Ovary (tissue), 7 donors: ENCODE measurements at regions not wholly inside any gene's neighbourhood (a gene's known extent, or its start where the extent isn't known, plus 50 kb on each side); places are given as distances from the start of the nearest gene placed in this dataset.

ENCODE experiments used
- DNase-seq, 5 donors: peaks; one replicate each; pipeline ENCODE4 v3.0.0-alpha.2; 2019 to 2020
- H3K27ac ChIP-seq, 2 donors: fragments of 200-600 bp; one replicate each; pipeline versions ENCODE4 v1.5.1 to v1.8.0; 2019 to 2022
- H3K27me3 ChIP-seq: fragments of 200-600 bp; one replicate; pipeline ENCODE4 v1.8.0; 2022
- H3K36me3 ChIP-seq: fragments of 200-600 bp; sonication (generic); one replicate; pipeline ENCODE4 v1.5.1; 2019
- H3K4me1 ChIP-seq: one replicate; pipeline ENCODE4 v1.8.1; 2013; ENCODE audit warnings: mild to moderate bottlenecking, moderate library complexity; ENCODE audit not compliant: insufficient read depth
- H3K4me3 ChIP-seq: fragments of 200-600 bp; sonication (generic); one replicate; pipeline ENCODE4 v1.5.1; 2017
- H3K9me3 ChIP-seq, 2 donors: fragments of 200-600 bp in 1 of 2; sonication (generic) in 1 of 2; one replicate each; pipeline versions ENCODE4 v1.5.1 to v1.8.1; 2013 to 2019; ENCODE audit warnings: mild to moderate bottlenecking in 1 of 2, moderate library complexity in 1 of 2
- EP300 ChIP-seq: sonication (generic); formaldehyde crosslinking; IDR thresholded peaks from one replicate; pipeline ENCODE4 v1.6.1; 2017; ENCODE audit warnings: antibody characterized with exemption
- POLR2A ChIP-seq: fragments of 450-650 bp; IDR thresholded peaks from one replicate; pipeline ENCODE4 v1.6.1; 2017; ENCODE audit warnings: antibody characterized with exemption, mild to moderate bottlenecking, moderate library complexity
- WGBS, 3 donors: extraction: QIAGEN DNeasy Blood & Tissue Kit in 1 of 3; methylation state at CpG; one replicate each; pipeline versions ENCODE4 v1.1.5 to v1.1.7; 2013 to 2017; 5-methylcytosine and 5-hydroxymethylcytosine counted together
- intact Hi-C, 4 donors: fragments of 100-400 bp; cut with DNase I; formaldehyde crosslinking; loops; one replicate each; pipeline versions ENCODE4 v1.11.0 to v1.15.1; 2022 to 2023
- TF ChIP-seq, protein P1 (sequence below), 3 donors: fragments of 450-650 bp in 2 of 3; fragments of 200-600 bp in 1 of 3; IDR thresholded peaks; one replicate each; pipeline versions ENCODE4 v1.5.1 to v1.8.0; 2016 to 2022; ENCODE audit warnings: antibody characterized with exemption in 3 of 3, mild to moderate bottlenecking in 1 of 3
- donor health status: DM: no; HTN: no; CAD: no; lungs with moderate emphysema.
- donor health status: DM: no; HTN: no; CAD: no.
- donor health status: Bipolar disorder and iron deficiency.
- donor health status: DM: no; HTN: no; CAD: no.
- donor health status: DM: yes; HTN: yes; CAD: no.

DNA sequence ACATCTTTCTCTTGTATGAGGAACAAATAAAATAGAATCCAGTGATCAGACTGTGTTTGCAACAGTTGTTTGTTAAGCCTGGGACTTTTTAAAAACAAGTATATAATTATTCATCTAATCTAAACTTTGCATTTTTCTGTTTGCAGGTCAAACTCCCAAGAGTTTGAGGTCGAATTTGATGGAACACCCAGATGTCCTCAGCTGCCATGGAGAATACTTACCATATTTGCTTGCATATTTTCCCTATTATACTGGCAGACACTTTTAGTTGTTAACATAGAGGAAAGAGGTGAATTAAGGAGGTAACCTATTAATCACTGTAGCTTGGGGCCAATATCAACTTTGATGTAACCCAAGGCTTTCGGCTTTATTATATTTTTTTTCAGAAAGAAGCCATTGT lies 401.5 kb upstream of the DIPK2B start:
- no peak overlapping the region for H3K4me3 ChIP-seq
- no peaks in the 10 kb centered on the region for H3K4me1 ChIP-seq
- DNase-seq, result no peak
- no peaks in the 10 kb centered on the region for H3K36me3 ChIP-seq
- H3K9me3 ChIP-seq, result no peaks in the 10 kb centered on the region
- WGBS, 3 donors, result 11 to 20% (median 14%) methylated on average over 2 of the region's 2 CpGs
- no peaks in the 10 kb centered on the region for H3K27me3 ChIP-seq
- TF ChIP-seq POLR2A (no peak), EP300 (no peak)
- TF ChIP-seq, protein P1, sequence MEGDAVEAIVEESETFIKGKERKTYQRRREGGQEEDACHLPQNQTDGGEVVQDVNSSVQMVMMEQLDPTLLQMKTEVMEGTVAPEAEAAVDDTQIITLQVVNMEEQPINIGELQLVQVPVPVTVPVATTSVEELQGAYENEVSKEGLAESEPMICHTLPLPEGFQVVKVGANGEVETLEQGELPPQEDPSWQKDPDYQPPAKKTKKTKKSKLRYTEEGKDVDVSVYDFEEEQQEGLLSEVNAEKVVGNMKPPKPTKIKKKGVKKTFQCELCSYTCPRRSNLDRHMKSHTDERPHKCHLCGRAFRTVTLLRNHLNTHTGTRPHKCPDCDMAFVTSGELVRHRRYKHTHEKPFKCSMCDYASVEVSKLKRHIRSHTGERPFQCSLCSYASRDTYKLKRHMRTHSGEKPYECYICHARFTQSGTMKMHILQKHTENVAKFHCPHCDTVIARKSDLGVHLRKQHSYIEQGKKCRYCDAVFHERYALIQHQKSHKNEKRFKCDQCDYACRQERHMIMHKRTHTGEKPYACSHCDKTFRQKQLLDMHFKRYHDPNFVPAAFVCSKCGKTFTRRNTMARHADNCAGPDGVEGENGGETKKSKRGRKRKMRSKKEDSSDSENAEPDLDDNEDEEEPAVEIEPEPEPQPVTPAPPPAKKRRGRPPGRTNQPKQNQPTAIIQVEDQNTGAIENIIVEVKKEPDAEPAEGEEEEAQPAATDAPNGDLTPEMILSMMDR (IDR thresholded peaks at IDR 0.05), result no peak
- no peak overlapping the region for H3K27ac ChIP-seq
- intact Hi-C loops, result no loop called here

- intact Hi-C loops, result no loop called here
- Histone ChIP-seq H3K4me3 (no peak overlapping the region), H3K9me3 (no peaks in the 10 kb centered on the region), H3K36me3 (no peaks in the 10 kb centered on the region), H3K27ac (no peak overlapping the region), H3K4me1 (no peaks in the 10 kb centered on the region), H3K27me3 (no peaks in the 10 kb centered on the region)
- no peak for DNase-seq
- TF ChIP-seq, protein P1 (IDR thresholded peaks at IDR 0.05), result no peak
- TF ChIP-seq POLR2A (no peak), EP300 (no peak)
- WGBS, 3 donors, result 54 to 60% (median 57%) methylated on average over 5 of the region's 5 CpGs
Observed at GRCh38 chrX:45601052-45601451, 400.4 kb upstream of the DIPK2B start.

- WGBS, 3 donors, result 57 to 64% (median 57%) methylated on average over 3 of the region's 3 CpGs
- intact Hi-C loops, result no loop called here
Observed at GRCh38 chrX:45598861-45599260, 398.2 kb upstream of the DIPK2B start.

DNA sequence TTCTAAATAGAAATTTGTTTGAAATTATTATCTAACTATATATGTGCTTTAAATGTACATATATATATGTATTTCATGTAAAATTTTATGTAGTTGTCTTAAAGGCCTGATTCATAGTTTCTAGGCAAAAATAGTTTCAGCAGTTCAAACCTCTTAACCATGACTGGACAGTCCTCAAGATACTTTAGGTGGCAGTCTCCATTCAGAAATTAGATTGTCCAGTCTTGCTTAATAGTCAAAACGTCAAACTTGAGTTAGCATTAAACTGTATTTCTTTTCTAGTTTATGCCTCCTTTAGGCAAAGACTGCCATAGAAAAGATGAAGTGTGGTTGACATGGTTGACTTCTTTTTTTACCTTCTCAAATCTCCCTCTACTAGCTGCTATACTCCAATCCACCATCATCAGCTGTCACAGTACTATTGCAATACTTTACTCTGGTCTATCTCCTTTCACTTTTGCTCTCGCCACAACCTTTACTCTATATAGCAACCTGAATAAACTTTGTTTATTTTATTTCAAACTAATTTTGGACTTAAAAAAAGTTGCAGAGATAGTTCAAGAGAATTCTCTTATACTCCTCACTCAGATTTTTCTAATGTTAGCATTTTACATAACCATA lies 395.6 kb upstream of the DIPK2B start:
- no peak overlapping the region for H3K4me3 ChIP-seq
- no peak for DNase-seq
- intact Hi-C loops, result no loop called here
- no peak overlapping the region for H3K27ac ChIP-seq
- TF ChIP-seq EP300 (no peak), POLR2A (no peak)
- TF ChIP-seq, protein P1 (IDR thresholded peaks at IDR 0.05), result no peak
- no peaks in the 10 kb centered on the region for H3K4me1 ChIP-seq
- no peaks in the 10 kb centered on the region for H3K9me3 ChIP-seq
- WGBS, 3 donors, result 60 to 62% (median 61%) methylated on average over 2 of the region's 2 CpGs
- H3K36me3 ChIP-seq, result no peaks in the 10 kb centered on the region
- no peaks in the 10 kb centered on the region for H3K27me3 ChIP-seq

More at GRCh38 chrX:45598861-45599260, 398.2 kb upstream of the DIPK2B start:
- Histone ChIP-seq H3K4me3 (no peak overlapping the region), H3K27ac (no peak overlapping the region), H3K36me3 (no peaks in the 10 kb centered on the region), H3K9me3 (no peaks in the 10 kb centered on the region), H3K4me1 (no peaks in the 10 kb centered on the region), H3K27me3 (no peaks in the 10 kb centered on the region)
- DNase-seq, result no peak
- TF ChIP-seq POLR2A, result no peak
- no peak for TF ChIP-seq EP300
- TF ChIP-seq, protein P1 (IDR thresholded peaks at IDR 0.05), result no peak
